ENCODE measurements at regions not wholly inside any gene's neighbourhood (a gene's known extent, or its start where the extent isn't known, plus 50 kb on each side); places are given as distances from the start of the nearest gene placed in this dataset.
"Not testable (repeated sequence)": the region's sequence is repeated elsewhere in the genome, so short reads cannot be mapped to it uniquely, and the experiment has no call there.

DNA sequence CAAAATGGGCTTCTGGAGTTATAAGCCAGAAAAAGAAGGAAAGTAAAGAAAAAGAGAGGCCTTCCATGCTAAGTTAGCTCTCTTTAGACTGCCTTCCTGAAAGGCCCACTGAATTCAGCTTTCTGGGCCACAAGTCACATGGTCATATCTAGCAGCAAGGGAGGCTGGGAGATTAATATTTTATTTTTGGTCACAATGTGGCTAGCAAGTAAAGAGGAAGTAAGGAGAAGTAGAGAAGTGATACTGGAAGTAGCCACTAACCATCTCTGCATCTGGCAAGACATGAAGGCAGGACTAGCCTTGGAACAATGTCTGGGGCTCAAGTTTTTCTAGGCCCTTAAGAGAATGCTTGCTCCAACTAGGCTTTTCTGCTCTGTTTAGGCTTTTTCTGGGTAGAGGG, 81.8 kb upstream of the UBE2E1 start:
- Histone ChIP-seq H3K36me3 (no peaks in the 10 kb centered on the region), H3K4me1 (no peaks in the 10 kb centered on the region), H3K27ac (no peak overlapping the region), H3K4me3 (no peak overlapping the region), H3K27me3 (no peaks in the 10 kb centered on the region), H3K9me3 (no peaks in the 10 kb centered on the region)
- TF ChIP-seq, protein P1, sequence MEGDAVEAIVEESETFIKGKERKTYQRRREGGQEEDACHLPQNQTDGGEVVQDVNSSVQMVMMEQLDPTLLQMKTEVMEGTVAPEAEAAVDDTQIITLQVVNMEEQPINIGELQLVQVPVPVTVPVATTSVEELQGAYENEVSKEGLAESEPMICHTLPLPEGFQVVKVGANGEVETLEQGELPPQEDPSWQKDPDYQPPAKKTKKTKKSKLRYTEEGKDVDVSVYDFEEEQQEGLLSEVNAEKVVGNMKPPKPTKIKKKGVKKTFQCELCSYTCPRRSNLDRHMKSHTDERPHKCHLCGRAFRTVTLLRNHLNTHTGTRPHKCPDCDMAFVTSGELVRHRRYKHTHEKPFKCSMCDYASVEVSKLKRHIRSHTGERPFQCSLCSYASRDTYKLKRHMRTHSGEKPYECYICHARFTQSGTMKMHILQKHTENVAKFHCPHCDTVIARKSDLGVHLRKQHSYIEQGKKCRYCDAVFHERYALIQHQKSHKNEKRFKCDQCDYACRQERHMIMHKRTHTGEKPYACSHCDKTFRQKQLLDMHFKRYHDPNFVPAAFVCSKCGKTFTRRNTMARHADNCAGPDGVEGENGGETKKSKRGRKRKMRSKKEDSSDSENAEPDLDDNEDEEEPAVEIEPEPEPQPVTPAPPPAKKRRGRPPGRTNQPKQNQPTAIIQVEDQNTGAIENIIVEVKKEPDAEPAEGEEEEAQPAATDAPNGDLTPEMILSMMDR (IDR thresholded peaks at IDR 0.05) = no peak
- no peak for TF ChIP-seq POLR2A (IDR thresholded peaks at IDR 0.05)
- no peak for TF ChIP-seq POLR2AphosphoS5 (IDR thresholded peaks at IDR 0.05)
- DNase-seq (ENCODE audit: low spot score in 2 of 2) = no peak
- intact Hi-C loops (cut with DNase I; ENCODE audit: low total_unique reads) = no loop called here

DNA sequence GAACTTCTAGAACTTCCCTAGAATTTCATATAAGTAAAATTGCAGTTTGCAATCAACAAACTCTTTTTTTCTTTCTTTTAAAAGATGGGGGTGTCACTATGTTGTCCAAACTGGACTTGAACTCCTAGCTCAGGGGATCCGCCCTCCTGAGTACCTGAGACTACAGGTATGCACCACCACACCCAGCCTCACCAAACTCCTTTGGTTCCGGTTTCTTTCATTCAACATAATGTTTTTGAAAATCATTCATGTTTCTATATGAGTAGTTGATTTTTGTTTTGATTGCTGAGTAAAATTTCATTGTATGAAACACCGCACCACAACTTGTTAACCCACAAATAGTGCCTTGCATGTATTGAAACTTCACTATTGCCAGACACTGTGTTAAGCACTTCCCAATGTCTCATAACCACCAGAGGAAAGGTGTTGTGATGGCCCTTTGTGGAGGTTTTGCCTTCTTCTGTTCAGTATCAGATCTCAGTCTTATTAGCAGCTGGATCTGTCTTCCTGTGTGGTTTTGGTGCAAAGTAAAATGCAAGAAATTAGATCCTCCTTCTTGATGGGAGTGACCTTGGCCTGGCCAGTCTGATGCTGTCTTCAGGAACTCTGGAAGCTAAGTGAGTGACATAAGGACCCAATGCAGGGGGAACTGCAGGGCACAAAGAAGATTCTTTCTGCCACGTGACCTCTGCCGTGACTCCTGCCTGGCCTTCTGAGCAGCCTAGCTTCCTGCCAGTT, 78.8 kb upstream of the UBE2E1 start:
- no peak for DNase-seq (ENCODE audit: low spot score in 2 of 2)
- H3K4me1 ChIP-seq = no peaks in the 10 kb centered on the region
- H3K27ac ChIP-seq = no peak overlapping the region
- no peak overlapping the region for H3K4me3 ChIP-seq
- H3K36me3 ChIP-seq = no peaks in the 10 kb centered on the region
- TF ChIP-seq, protein P1 (IDR thresholded peaks at IDR 0.05) = no peak
- TF ChIP-seq POLR2A (IDR thresholded peaks at IDR 0.05) (no peak), POLR2AphosphoS5 (IDR thresholded peaks at IDR 0.05) (no peak)
- H3K27me3 ChIP-seq = no peaks in the 10 kb centered on the region
- no peaks in the 10 kb centered on the region for H3K9me3 ChIP-seq
- intact Hi-C loops (cut with DNase I; ENCODE audit: low total_unique reads) = no loop called here

DNA sequence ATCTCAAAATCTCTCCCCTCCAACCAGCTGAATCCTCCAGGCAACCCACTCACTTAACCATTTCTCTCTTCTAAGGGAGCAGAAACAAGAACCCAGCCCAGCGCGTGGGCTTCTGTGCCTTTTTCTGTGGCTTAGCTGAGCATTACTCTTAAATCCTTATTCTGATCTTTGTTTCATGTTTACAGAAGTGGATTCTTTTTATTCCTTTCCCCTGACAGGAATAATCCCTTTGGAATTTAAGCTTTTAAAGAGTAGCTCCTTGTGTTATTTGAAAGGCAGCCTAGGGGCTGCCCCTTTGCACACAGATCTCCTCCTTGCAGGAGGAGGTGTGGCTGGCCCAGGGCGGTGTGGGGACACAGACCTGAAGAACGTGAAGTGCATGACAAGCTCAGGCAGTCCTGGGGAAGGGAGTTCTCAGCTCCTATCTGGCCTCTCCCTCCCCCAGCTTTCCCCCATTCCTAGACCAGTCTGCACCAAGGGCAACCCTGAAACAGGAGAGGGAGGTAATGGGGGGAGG, 77.1 kb upstream of the UBE2E1 start:
- H3K4me1 ChIP-seq = no peaks in the 10 kb centered on the region
- H3K36me3 ChIP-seq = no peaks in the 10 kb centered on the region
- H3K27me3 ChIP-seq = no peaks in the 10 kb centered on the region
- no peak overlapping the region for H3K27ac ChIP-seq
- no peak for TF ChIP-seq POLR2AphosphoS5 (IDR thresholded peaks at IDR 0.05)
- TF ChIP-seq POLR2A (IDR thresholded peaks at IDR 0.05) = no peak
- TF ChIP-seq, protein P1 (IDR thresholded peaks at IDR 0.05) = no peak
- DNase-seq (ENCODE audit: low spot score in 2 of 2) = no peak
- H3K9me3 ChIP-seq = no peaks in the 10 kb centered on the region
- no peak overlapping the region for H3K4me3 ChIP-seq
- intact Hi-C loops (cut with DNase I; ENCODE audit: low total_unique reads) = no loop called here

DNA sequence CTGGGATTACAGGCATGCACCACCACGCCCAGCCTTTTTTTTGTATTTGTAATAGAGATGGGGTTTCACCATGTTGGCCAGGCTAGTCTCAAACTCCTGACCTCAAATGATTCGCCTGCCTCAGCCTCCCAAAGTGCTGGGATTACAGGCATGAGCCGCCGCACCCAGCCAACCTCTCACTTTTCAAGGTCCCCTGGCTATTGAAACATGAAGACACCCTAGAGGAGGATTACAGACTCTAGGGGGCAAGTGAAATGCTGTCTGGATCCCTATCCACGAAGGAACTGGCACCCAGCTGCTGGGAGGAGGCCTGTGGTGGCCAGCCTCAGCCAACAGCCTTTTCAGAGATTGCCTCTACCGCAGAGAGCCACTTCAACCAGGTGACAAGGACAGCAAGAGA, 76.4 kb upstream of the UBE2E1 start:
- H3K4me1 ChIP-seq; H3K27ac ChIP-seq; H3K9me3 ChIP-seq; H3K4me3 ChIP-seq; H3K27me3 ChIP-seq; intact Hi-C loops (cut with DNase I; ENCODE audit: low total_unique reads); H3K36me3 ChIP-seq; DNase-seq (ENCODE audit: low spot score in 2 of 2): not testable (repeated sequence)

DNA sequence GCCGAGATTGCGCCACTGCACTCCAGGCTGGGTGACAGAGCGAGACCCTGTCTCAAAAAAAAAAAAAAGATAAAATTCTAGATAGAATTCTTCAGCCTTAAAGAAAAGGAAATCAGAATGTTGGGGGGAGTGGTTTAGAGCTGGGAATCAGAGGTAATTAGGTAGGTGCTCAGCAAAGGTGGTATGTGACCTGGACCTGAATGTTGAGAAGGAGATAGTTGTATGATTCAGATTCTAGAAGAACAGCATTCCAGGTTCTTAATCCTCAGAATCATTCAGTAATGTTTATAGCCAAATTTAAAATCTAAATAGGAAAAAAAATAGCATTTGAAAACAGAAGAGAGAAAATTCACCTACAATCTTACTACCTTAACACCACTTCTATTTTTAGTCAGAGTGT, 71.3 kb upstream of the UBE2E1 start:
- DNase-seq (ENCODE audit: low spot score in 2 of 2) = no peak
- no peaks in the 10 kb centered on the region for H3K9me3 ChIP-seq
- H3K27me3 ChIP-seq = no peaks in the 10 kb centered on the region
- TF ChIP-seq, protein P1 (IDR thresholded peaks at IDR 0.05) = no peak
- TF ChIP-seq POLR2AphosphoS5 (IDR thresholded peaks at IDR 0.05) = no peak
- no peak for TF ChIP-seq POLR2A (IDR thresholded peaks at IDR 0.05)
- H3K36me3 ChIP-seq = no peaks in the 10 kb centered on the region
- intact Hi-C loops (cut with DNase I; ENCODE audit: low total_unique reads) = no loop called here
- H3K27ac ChIP-seq = no peak overlapping the region
- no peaks in the 10 kb centered on the region for H3K4me1 ChIP-seq
- H3K4me3 ChIP-seq = no peak overlapping the region

All from breast epithelium (tissue), 4 donors.